Gastrocnemius medialis (tissue), 4 donors: ENCODE measurements at regions not wholly inside any gene's neighbourhood (a gene's known extent, or its start where the extent isn't known, plus 50 kb on each side); places are given as distances from the start of the nearest gene placed in this dataset.

ENCODE experiments used
- POLR2A ChIP-seq, 2 donors: fragments of 450-650 bp; IDR thresholded peaks; one replicate each; pipeline ENCODE4 v1.6.1; 2017; ENCODE audit warnings: antibody characterized with exemption in 2 of 2, mild to moderate bottlenecking in 2 of 2, moderate library complexity in 2 of 2
- TF ChIP-seq, protein P1 (sequence below), 5 experiments: fragments of 450-650 bp in 3 of 5; fragments of 200-600 bp in 2 of 5; sonication (generic) in 2 of 5; IDR thresholded peaks in 4 of 5; conservative IDR thresholded peaks in 1 of 5; 1 replicate in 4 of 5; 2 replicates in 1 of 5; pipeline ENCODE4 v1.5.1; 2016 to 2019; ENCODE audit warnings: antibody characterized with exemption in 5 of 5, mild to moderate bottlenecking in 3 of 5, moderate library complexity in 3 of 5

DNA sequence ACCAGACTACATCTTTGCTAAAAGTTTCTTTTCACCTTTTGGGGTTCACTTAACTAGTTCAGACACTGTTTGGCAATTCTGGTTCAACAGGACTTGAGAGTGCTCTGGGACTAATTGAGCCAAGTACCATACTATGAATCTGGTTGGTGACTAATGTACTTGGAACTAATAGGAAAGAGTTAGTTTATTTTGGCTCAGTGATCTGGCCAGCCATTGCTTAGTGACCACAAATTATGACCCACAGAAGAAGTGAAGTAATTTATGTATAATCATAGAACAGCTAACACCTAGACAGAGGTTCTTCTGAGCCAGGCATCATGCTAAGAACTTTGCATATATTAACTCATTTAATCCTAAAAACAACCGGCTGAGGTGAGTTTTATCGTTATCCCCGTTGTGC is 126.5 kb upstream of the JCAD start:
- TF ChIP-seq, protein P1, sequence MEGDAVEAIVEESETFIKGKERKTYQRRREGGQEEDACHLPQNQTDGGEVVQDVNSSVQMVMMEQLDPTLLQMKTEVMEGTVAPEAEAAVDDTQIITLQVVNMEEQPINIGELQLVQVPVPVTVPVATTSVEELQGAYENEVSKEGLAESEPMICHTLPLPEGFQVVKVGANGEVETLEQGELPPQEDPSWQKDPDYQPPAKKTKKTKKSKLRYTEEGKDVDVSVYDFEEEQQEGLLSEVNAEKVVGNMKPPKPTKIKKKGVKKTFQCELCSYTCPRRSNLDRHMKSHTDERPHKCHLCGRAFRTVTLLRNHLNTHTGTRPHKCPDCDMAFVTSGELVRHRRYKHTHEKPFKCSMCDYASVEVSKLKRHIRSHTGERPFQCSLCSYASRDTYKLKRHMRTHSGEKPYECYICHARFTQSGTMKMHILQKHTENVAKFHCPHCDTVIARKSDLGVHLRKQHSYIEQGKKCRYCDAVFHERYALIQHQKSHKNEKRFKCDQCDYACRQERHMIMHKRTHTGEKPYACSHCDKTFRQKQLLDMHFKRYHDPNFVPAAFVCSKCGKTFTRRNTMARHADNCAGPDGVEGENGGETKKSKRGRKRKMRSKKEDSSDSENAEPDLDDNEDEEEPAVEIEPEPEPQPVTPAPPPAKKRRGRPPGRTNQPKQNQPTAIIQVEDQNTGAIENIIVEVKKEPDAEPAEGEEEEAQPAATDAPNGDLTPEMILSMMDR (IDR thresholded peaks at IDR 0.05 in 4 of 5, conservative IDR thresholded peaks at IDR 0.05 in 1 of 5): no peak
- no peak for TF ChIP-seq POLR2A (IDR thresholded peaks at IDR 0.05)
